DMS53 treated with DMSO at 0.1 percent for 48 hours (cell line): ENCODE measurements at regions not wholly inside any gene's neighbourhood (a gene's known extent, or its start where the extent isn't known, plus 50 kb on each side); places are given as distances from the start of the nearest gene placed in this dataset.

ENCODE experiments used
- DNase-seq: peaks from one replicate; lab custom pipeline; 2025; ENCODE audit not compliant: unreplicated experiment; lab: John Stamatoyannopoulos, UW

GRCh38 chr7:118075936-118076335 is 108.0 kb upstream of the LSM8 start:
- no peak for DNase-seq

- DNase-seq, result no peak
Measured at GRCh38 chr7:118076564-118076963, 107.4 kb upstream of the LSM8 start.

- DNase-seq, result no peak
Measured at GRCh38 chr7:118078015-118078414, 105.9 kb upstream of the LSM8 start.

GRCh38 chr7:118079369-118079768 is 104.6 kb upstream of the LSM8 start:
- peak; percentile 11 for DNase-seq

- DNase-seq, result no peak
Measured at GRCh38 chr7:118080947-118081346, 103.0 kb upstream of the LSM8 start.

GRCh38 chr7:118082506-118082905 is 101.5 kb upstream of the LSM8 start:
- DNase-seq, result no peak

GRCh38 chr7:118085000-118085399 is 99.0 kb upstream of the LSM8 start:
- DNase-seq, result no peak

GRCh38 chr7:118087126-118087525 is 96.8 kb upstream of the LSM8 start:
- no peak for DNase-seq

- DNase-seq, result peak; percentile 32
Measured at GRCh38 chr7:118094044-118094443, 89.9 kb upstream of the LSM8 start.

GRCh38 chr7:118104812-118105441 is 79.0 kb upstream of the LSM8 start:
- peak; percentile 81 for DNase-seq

GRCh38 chr7:118109607-118110006 is 74.4 kb upstream of the LSM8 start:
- peak; percentile 99 for DNase-seq

- peak; percentile 66 for DNase-seq
Measured at GRCh38 chr7:118110178-118110925, 73.6 kb upstream of the LSM8 start.

GRCh38 chr7:118111347-118111746 is 72.6 kb upstream of the LSM8 start:
- no peak for DNase-seq

- DNase-seq, result no peak
Measured at GRCh38 chr7:118114175-118114574, 69.8 kb upstream of the LSM8 start.

GRCh38 chr7:118129041-118129795 is 54.7 kb upstream of the LSM8 start:
- DNase-seq, result no peak

GRCh38 chr7:118132764-118133163 is 51.2 kb upstream of the LSM8 start:
- DNase-seq, result no peak
